Activated CD8-positive, alpha-beta T cell treated with anti-CD3 and anti-CD28 coated beads, Interleukin-2, amount 10 ng/mL, durations not matched to agents 7 days and 5 days (primary cell): ENCODE measurements at regions not wholly inside any gene's neighbourhood (a gene's known extent, or its start where the extent isn't known, plus 50 kb on each side); places are given as distances from the start of the nearest gene placed in this dataset.

ENCODE experiments used
- ATAC-seq: fragments of 150-1000 bp; cut with Tn5 transposase; one replicate; pipeline ENCODE4 v1.10.0; 2021; ENCODE audit warnings: moderate library complexity
- CTCF ChIA-PET: fragments of 350-600 bp; sonication (Branson Sonifier 250); formaldehyde crosslinking; loops from one replicate; lab custom pipeline; 2021; ENCODE audit warnings: antibody characterized with exemption; lab: Charles Lee
- POLR2A ChIA-PET: fragments of 350-600 bp; sonication (Branson Sonifier 250); formaldehyde crosslinking; loops from one replicate; lab custom pipeline; 2021; ENCODE audit warnings: antibody characterized with exemption; lab: Charles Lee
- DNase-seq: peaks from one replicate; pipeline ENCODE4 v3.0.0-alpha.2; 2020
- H3K27ac Mint-ChIP-seq: one replicate; pipeline ENCODE4 v1.8.0; 2021; ENCODE audit warnings: mild to moderate bottlenecking, mixed read lengths
- H3K27me3 Mint-ChIP-seq: one replicate; pipeline ENCODE4 v1.8.0; 2021; ENCODE audit warnings: low read depth, mixed read lengths
- H3K36me3 Mint-ChIP-seq: one replicate; pipeline ENCODE4 v1.8.0; 2021; ENCODE audit warnings: low read depth, mixed read lengths
- H3K4me1 Mint-ChIP-seq: one replicate; pipeline ENCODE4 v1.8.0; 2021; ENCODE audit warnings: low read depth, mixed read lengths
- H3K4me3 Mint-ChIP-seq: one replicate; pipeline ENCODE4 v1.8.0; 2021; ENCODE audit warnings: mild to moderate bottlenecking, mixed read lengths
- H3K9me3 Mint-ChIP-seq: one replicate; pipeline ENCODE4 v1.8.0; 2022; ENCODE audit warnings: mixed read lengths; ENCODE audit not compliant: insufficient read depth

GRCh38 chr6:14832427-14832826 is 413.4 kb upstream of the JARID2 start:
- POLR2A ChIA-PET = interaction anchor here (0.6 kb wide), 1 partner anchor 821 kb away, joined by 3 read pairs; no protein-coding TSS in a partner anchor
- CTCF ChIA-PET = no interaction called here
- no peak overlapping the region for H3K4me3 Mint-ChIP-seq
- peaks cover 11% of the 10 kb centered on the region for H3K27me3 Mint-ChIP-seq
- ATAC-seq = no peak
- H3K27ac Mint-ChIP-seq = no peak overlapping the region
- no peaks in the 10 kb centered on the region for H3K4me1 Mint-ChIP-seq
- no peak for DNase-seq
- H3K36me3 Mint-ChIP-seq = no peaks in the 10 kb centered on the region
- no peaks in the 10 kb centered on the region for H3K9me3 Mint-ChIP-seq

- Mint-ChIP-seq H3K27ac (no peak overlapping the region), H3K9me3 (no peaks in the 10 kb centered on the region), H3K27me3 (peaks cover 23% of the 10 kb centered on the region), H3K4me3 (no peak overlapping the region), H3K36me3 (no peaks in the 10 kb centered on the region), H3K4me1 (no peaks in the 10 kb centered on the region)
- CTCF ChIA-PET = interaction anchor here (1.2 kb wide), 1 partner anchor 30 kb away, joined by 4 read pairs; no protein-coding TSS in a partner anchor
- DNase-seq (no peak), ATAC-seq (no peak)
- POLR2A ChIA-PET = no interaction called here
These were observed 410.9 kb upstream of the JARID2 start for GRCh38 chr6:14834851-14835530.

- no peak for DNase-seq
- H3K4me1 Mint-ChIP-seq = no peaks in the 10 kb centered on the region
- H3K9me3 Mint-ChIP-seq = no peaks in the 10 kb centered on the region
- ATAC-seq = no peak
- H3K27ac Mint-ChIP-seq = no peak overlapping the region
- no peaks in the 10 kb centered on the region for H3K36me3 Mint-ChIP-seq
- peaks cover 23% of the 10 kb centered on the region for H3K27me3 Mint-ChIP-seq
- ChIA-PET CTCF (no interaction called here), POLR2A (no interaction called here)
- H3K4me3 Mint-ChIP-seq = no peak overlapping the region
These were observed 408.4 kb upstream of the JARID2 start for GRCh38 chr6:14837435-14837834.

- POLR2A ChIA-PET = no interaction called here
These were observed 407.7 kb upstream of the JARID2 start for GRCh38 chr6:14838133-14838583.

GRCh38 chr6:14841901-14842421 is 403.9 kb upstream of the JARID2 start:
- no peak for ATAC-seq
- no peak for DNase-seq
- ChIA-PET POLR2A (no interaction called here), CTCF (no interaction called here)
- no peak overlapping the region for H3K27ac Mint-ChIP-seq
- H3K4me3 Mint-ChIP-seq = no peak overlapping the region
- H3K4me1 Mint-ChIP-seq = no peaks in the 10 kb centered on the region
- peaks cover 16% of the 10 kb centered on the region for H3K27me3 Mint-ChIP-seq
- no peaks in the 10 kb centered on the region for H3K9me3 Mint-ChIP-seq
- no peaks in the 10 kb centered on the region for H3K36me3 Mint-ChIP-seq

More at GRCh38 chr6:14838133-14838583, 407.7 kb upstream of the JARID2 start:
- Mint-ChIP-seq H3K4me3 (no peak overlapping the region), H3K9me3 (no peaks in the 10 kb centered on the region), H3K27me3 (peaks cover 23% of the 10 kb centered on the region), H3K36me3 (no peaks in the 10 kb centered on the region), H3K27ac (no peak overlapping the region), H3K4me1 (no peaks in the 10 kb centered on the region)
- no peak for DNase-seq
- no peak for ATAC-seq
- CTCF ChIA-PET = interaction anchor here (1.4 kb wide), 1 partner anchor 27 kb away, joined by 3 read pairs; no protein-coding TSS in a partner anchor

- no peaks in the 10 kb centered on the region for H3K27me3 Mint-ChIP-seq
- no peak overlapping the region for H3K4me3 Mint-ChIP-seq
- H3K27ac Mint-ChIP-seq = no peak overlapping the region
- H3K9me3 Mint-ChIP-seq = no peaks in the 10 kb centered on the region
- CTCF ChIA-PET = no interaction called here
- no peak for DNase-seq
- no peak for ATAC-seq
- POLR2A ChIA-PET = no interaction called here
- H3K4me1 Mint-ChIP-seq = no peaks in the 10 kb centered on the region
- no peaks in the 10 kb centered on the region for H3K36me3 Mint-ChIP-seq
These were observed 401.5 kb upstream of the JARID2 start for GRCh38 chr6:14844411-14844810.

- CTCF ChIA-PET = no interaction called here
- Mint-ChIP-seq H3K36me3 (no peaks in the 10 kb centered on the region), H3K4me1 (no peaks in the 10 kb centered on the region), H3K4me3 (no peak overlapping the region), H3K27ac (no peak overlapping the region), H3K9me3 (no peaks in the 10 kb centered on the region), H3K27me3 (no peaks in the 10 kb centered on the region)
- no peak for ATAC-seq
- DNase-seq = no peak
- POLR2A ChIA-PET = no interaction called here
These were observed 397.9 kb upstream of the JARID2 start for GRCh38 chr6:14848019-14848418.

- DNase-seq (no peak), ATAC-seq (no peak)
- POLR2A ChIA-PET = no interaction called here
- Mint-ChIP-seq H3K27me3 (no peaks in the 10 kb centered on the region), H3K4me1 (no peaks in the 10 kb centered on the region), H3K27ac (no peak overlapping the region), H3K36me3 (no peaks in the 10 kb centered on the region), H3K4me3 (no peak overlapping the region), H3K9me3 (no peaks in the 10 kb centered on the region)
- CTCF ChIA-PET = no interaction called here
These were observed 396.7 kb upstream of the JARID2 start for GRCh38 chr6:14849185-14849584.

- Mint-ChIP-seq H3K4me1 (no peaks in the 10 kb centered on the region), H3K9me3 (no peaks in the 10 kb centered on the region), H3K27me3 (no peaks in the 10 kb centered on the region), H3K27ac (no peak overlapping the region), H3K4me3 (no peak overlapping the region), H3K36me3 (no peaks in the 10 kb centered on the region)
- ATAC-seq (no peak), DNase-seq (no peak)
- POLR2A ChIA-PET = no interaction called here
- CTCF ChIA-PET = no interaction called here
These were observed 394.6 kb upstream of the JARID2 start for GRCh38 chr6:14851281-14851680.

- Mint-ChIP-seq H3K4me1 (peaks cover 6% of the 10 kb centered on the region), H3K9me3 (no peaks in the 10 kb centered on the region), H3K27me3 (no peaks in the 10 kb centered on the region), H3K36me3 (no peaks in the 10 kb centered on the region), H3K27ac (no peak overlapping the region), H3K4me3 (no peak overlapping the region)
- ATAC-seq = no peak
- DNase-seq = no peak
- ChIA-PET POLR2A (no interaction called here), CTCF (no interaction called here)
These were observed 393.5 kb upstream of the JARID2 start for GRCh38 chr6:14852375-14852774.

- ATAC-seq = no peak
- peaks cover 28% of the 10 kb centered on the region for H3K4me1 Mint-ChIP-seq
- no peaks in the 10 kb centered on the region for H3K36me3 Mint-ChIP-seq
- ChIA-PET POLR2A (no interaction called here), CTCF (interaction anchor here (0.6 kb wide), 1 partner anchor 1324 kb away, joined by 3 read pairs; no protein-coding TSS in a partner anchor)
- H3K27ac Mint-ChIP-seq = no peak overlapping the region
- H3K4me3 Mint-ChIP-seq = no peak overlapping the region
- no peaks in the 10 kb centered on the region for H3K9me3 Mint-ChIP-seq
- no peaks in the 10 kb centered on the region for H3K27me3 Mint-ChIP-seq
- no peak for DNase-seq
These were observed 389.7 kb upstream of the JARID2 start for GRCh38 chr6:14856177-14856576.

GRCh38 chr6:14857001-14857400 is 388.9 kb upstream of the JARID2 start:
- Mint-ChIP-seq H3K4me1 (peaks cover 35% of the 10 kb centered on the region), H3K4me3 (peak overlapping the region; percentile 52), H3K27ac (peak overlapping the region; percentile 84), H3K36me3 (no peaks in the 10 kb centered on the region), H3K9me3 (no peaks in the 10 kb centered on the region), H3K27me3 (no peaks in the 10 kb centered on the region)
- POLR2A ChIA-PET = no interaction called here
- DNase-seq = no peak
- ATAC-seq = no peak
- CTCF ChIA-PET = no interaction called here
